CMK (cell line): ENCODE measurements at regions not wholly inside any gene's neighbourhood (a gene's known extent, or its start where the extent isn't known, plus 50 kb on each side); places are given as distances from the start of the nearest gene placed in this dataset.
"Not testable (repeated sequence)": the region's sequence is repeated elsewhere in the genome, so short reads cannot be mapped to it uniquely, and the experiment has no call there.

Experiments
- DNase-seq: peaks from one replicate; pipeline ENCODE4 v3.0.0-alpha.2; 2010; ENCODE audit warnings: low read depth

DNA sequence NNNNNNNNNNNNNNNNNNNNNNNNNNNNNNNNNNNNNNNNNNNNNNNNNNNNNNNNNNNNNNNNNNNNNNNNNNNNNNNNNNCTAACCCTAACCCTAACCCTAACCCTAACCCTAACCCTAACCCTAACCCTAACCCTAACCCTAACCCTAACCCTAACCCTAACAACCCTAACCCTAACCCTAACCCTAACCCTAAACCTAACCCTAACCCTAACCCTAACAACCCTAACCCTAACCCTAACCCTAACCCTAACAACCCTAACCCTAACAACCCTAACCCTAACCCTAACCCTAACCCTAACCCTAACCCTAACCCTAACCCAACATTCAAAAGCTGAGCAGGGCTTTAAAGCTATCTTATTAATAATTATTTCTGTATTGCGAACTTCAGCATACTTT, 182.5 kb upstream of the FAM20C start:
- not testable (repeated sequence) for DNase-seq

DNA sequence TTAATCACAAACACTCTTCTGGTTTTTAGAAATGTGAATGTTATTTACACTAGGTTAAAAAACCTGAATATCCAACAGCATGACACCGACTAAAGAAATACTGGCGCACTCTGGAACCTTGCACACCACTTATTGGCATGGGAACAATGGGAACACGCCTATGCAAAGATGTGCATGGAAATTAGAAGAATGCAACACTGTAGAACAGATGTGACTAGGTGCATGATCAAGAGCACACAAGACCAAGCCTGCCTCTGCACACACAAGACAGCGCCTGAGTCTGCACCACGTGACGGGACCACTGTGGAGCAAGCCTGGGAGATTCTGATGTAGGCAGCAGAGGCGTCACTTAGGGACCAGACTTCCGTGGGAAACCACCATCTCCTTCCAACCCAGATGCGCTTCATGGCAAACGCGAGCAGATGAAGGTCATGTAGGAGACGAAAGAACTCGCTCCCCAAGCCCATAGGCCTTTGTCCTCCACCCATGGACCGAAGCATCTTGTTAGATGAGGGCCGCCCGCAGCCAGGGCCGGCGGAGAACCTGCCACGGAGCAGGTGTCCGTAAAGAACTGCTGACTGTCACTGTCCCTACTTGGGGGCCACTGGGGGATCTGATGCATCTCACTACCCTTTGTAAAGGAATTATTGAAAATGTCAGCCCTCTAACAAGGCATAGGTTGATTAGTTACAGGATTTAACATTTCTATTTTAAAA, 159.6 kb upstream of the FAM20C start:
- not testable (repeated sequence) for DNase-seq

DNA sequence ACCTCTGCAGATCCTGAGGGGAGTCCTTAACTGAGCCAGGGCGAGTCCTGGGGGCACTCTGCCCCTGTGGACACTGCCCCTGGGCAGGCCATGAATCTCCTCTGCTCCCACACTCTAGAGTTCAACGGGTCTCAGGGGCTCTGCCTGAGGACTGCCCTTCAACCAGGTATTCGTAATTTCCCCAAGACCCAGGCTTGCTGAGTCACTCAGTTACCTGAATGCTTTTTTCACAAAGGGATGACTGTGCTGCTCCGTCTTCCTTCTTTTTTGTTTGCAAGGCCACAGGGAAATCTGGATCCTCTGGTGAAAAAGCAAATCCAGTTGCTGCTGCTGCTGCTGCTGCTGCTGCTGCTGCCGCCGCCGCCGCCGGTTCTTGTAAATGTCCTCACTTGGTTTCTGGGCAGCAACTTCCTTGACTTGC, 157.2 kb upstream of the FAM20C start:
- not testable (repeated sequence) for DNase-seq

DNA sequence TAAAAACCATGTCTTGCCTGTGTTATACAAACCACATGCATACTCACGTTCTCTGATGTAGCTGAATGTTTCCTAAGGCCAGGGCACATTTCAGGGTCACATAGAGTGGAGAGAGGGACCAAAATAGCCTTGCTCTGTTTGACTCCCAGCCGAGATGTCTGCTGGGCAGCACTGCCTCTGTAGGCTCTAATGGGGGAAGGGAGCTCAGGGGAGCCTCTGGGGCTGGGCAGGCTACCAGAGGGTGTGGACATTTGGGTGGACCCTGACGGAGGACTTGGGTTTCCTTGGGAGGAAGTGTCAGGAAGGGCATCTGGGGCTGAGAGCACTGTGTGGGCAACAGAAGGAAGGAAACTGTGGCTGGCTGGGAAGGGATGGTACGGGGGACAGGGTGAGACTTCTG, 155.8 kb upstream of the FAM20C start:
- not testable (repeated sequence) for DNase-seq

DNA sequence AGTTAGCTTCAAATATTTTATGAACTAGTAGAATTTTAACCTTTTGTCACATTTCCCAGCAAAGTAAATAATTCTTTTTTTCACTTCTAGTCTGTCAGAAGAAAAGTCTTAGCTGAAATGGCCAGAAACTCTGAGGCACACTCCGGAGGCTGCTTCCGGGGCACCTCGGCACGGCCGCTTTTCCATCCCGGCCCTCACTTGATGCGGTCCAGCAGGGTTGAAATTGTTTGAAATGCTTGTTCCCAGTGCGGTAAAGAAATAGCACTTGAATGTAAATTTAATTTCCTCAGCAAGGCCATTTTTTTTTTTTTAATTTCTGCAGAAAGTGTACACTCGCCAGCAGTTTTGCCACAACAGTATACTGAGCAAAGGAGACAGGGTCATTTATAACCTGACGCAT, 154.7 kb upstream of the FAM20C start:
- DNase-seq: not testable (repeated sequence)

DNA sequence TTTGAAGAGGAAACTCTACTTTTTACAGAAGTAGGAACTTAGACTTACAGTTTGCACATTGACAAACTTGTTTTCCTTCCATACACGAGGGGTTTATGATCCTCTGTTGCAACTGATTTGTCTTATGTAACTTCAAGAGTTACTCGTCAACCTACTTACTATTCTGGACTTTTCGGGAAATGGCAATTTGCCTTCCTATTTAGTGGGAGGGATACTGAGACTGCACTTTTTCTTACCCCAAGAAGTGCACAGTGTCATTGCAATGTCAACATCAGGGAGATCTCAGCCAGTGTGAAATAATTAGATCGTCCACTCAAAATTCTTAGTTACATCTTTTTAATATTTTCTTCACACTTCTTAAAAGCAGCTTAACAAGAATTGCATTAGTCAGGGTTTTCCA, 153.9 kb upstream of the FAM20C start:
- DNase-seq: not testable (repeated sequence)

DNA sequence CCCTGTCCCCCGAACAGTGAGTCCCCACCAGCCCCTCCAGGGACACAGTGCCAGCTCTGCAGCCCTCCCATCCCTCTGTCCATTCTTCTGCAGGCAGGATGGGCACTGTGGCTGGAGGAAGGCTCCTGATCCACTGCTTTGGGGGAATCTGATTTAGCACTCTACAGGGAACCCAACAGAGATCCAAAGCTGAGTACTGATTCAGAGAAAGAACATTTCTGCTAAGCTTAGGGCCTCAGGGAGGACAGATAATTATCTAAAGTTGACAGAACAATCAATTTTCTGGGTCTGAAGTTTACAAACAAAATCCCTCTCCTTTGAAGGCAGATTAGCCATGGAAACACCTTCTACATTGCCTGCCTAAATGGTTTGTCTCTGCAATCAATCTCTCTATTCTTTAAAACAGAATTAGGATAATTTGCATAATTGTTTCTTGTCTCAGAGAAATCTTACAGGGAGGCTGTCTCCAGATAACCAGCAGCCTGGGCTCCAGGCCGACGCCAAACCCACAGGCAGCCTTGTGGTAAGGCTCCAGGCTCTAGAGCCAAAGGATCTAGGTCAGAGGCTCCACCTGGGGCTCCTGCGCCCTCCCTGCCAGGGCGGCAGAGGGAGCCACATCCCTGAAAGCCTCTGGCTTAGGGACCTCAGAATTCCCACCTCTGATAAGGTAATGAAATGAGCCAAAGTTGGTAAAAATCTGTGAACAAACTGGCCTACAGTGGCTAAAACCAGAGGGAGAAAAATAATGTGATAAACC, 152.2 kb upstream of the FAM20C start:
- DNase-seq: not testable (repeated sequence)

DNA sequence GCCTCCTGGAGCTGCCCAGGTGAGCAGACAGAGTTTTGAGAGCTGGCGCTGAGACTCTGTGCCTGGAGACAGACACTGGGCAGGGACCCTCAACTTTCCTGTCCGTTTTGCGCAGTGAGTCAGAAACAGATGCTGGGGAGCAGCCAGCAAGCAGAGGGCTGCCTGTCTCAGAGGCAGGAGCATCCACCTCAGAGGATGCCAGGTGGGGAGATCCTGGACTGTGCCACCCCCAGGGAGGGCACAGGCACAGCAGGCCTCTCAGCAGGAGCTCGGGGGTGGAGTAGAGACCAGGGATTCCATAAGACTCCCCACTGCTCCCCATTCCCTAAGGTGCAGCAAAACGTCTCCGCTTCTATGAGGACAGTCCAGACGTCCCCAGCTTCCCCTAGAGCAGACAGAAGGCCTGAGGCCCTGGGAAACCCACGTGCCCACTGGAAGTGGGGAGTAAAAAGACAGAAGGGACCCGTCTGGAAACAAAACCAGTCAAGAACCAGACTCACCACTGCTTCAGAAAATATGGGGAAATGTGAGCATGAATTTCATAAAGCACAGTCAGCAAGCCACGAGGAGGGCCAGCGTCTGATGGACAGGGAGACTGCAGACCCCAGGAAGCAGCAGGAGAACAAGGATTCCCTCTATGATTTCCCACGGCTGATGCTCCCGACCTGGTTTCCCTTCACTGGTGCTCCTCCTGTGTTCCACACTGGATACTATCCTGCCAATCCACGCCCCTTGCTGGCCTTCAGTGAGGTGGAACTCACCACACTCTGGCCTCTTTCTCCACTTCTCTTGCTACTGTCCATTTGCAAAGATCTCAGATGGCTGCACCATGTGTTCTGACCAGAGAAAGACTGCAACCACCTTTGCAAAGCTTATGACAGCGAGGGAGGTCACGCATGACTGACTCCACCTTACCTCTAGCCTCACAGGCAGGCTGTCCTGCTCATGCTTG, 151.3 kb upstream of the FAM20C start:
- DNase-seq: no peak

DNA sequence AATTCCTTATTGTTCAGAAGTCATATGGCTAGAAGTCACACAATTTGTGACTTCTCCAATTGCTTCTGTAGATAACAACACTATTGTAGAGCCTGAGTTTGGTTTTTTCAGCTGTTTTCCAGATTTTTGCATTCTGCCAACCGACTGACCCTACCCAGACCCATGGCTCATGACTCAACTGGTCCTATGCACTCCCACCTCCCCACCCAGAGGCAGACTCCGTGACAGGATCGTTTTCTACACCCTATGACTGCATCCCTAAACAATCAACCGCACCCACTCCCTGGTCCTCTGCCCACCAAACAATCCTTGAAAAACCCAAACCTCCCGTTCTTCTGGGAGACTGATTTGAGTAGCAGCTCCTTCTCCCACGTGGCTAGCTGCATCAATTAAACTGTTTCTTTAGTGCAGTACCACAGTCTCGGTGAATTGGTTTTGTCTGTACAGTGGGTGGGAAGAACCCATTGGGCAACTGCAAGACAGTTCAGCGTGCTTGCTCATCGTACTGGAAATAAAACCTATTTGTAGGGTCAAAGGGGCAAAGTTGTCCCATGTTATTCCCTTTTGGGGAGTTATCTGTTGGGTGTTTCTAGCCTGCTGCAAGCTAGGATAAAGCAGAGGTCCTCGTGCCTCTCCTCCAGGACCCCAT, 150.3 kb upstream of the FAM20C start:
- no peak for DNase-seq

DNA sequence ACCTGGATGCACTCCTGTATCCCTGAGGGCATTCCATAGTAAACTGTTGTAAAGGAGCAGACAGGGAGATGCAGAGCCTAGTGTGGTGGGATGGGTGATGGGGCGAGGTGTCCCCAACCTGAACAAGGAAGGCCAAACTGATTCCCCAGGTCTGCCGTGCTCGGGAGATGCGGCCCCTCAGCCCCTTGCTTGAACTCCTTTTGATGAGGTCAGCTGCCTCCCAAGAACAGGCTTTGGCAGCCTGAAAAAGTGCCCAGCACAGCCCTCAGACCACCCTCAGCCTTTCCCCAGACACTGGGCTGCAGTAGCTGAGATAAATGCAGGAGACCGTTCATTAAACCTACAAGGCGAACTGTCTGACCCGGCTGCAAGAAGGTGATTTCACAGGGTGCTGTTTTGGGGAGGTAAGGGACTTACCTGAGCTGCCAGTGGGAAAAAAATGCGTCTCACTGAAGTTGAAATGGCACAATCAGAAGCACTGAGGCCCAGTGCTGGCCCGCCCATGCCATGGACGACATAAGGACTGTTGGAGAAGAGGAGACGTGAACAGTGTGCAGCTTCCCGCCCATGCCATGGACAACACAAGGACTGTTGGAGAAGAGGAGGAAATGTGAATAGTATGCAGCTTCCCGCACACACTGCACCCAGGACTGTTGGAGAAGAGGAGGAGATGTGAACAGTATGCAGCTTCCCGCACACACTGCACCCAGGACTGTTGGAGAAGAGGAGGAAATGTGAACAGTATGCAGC, 148.4 kb upstream of the FAM20C start:
- no peak for DNase-seq

DNA sequence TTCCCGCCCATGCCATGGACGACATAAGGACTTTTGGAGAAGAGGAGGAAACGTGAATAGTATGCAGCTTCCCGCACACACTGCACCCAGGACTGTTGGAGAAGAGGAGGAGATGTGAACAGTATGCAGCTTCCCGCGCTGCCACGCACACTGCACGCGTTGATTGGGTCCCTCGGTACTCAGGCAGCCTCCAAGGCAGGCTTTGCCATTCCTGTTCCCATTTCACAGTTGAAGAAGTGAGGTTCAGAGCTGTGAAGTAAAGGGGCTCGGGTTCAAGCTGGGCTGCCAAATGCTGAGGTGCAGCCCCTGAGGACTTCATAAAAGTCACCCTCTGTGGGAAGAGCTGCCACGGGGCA, 147.9 kb upstream of the FAM20C start:
- DNase-seq: no peak

DNA sequence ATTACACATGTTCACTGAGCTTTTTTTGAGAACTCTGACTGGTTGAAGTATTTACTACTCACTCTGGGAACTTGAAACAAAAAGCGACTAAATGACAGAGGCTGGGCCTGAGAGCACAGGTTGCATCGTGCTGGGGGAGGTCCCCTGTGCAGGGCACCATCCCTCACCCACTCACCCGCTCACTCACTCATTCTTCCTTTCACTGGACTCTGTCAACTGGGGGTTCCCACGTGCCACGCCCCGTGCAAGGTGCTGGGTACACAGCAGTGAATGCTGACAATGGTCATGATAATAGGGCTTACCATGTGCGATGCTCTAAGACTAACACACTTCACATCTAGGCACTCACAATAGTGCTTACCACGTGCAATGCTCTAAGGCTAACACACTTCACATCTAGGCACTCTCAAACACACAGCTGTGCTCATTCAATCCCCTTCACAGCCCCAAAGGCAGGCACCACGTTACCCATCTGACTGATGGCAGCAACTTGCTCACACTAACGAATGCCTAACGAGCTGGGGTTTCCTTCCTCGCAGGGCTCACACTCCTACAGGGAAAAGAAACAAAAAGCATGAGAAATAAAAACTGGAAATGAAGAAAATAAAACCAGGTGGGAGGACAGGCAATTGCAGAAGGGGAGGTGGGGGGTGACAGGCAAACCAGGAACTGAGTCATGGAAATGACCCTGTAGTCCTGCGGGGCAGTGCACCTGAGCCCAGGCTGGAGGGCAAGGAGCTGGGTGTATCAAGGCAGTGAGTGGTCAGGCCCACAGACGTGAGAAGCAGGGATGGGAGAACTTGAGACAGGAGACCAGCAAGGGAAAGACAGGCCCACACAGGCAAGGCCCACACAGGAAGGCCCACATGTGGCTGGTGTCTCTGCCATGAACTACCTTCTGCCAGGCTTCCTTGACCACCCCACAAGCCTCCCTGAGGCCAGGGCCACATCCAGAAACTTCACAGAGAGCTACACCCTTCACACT, 147.0 kb upstream of the FAM20C start:
- no peak for DNase-seq

DNA sequence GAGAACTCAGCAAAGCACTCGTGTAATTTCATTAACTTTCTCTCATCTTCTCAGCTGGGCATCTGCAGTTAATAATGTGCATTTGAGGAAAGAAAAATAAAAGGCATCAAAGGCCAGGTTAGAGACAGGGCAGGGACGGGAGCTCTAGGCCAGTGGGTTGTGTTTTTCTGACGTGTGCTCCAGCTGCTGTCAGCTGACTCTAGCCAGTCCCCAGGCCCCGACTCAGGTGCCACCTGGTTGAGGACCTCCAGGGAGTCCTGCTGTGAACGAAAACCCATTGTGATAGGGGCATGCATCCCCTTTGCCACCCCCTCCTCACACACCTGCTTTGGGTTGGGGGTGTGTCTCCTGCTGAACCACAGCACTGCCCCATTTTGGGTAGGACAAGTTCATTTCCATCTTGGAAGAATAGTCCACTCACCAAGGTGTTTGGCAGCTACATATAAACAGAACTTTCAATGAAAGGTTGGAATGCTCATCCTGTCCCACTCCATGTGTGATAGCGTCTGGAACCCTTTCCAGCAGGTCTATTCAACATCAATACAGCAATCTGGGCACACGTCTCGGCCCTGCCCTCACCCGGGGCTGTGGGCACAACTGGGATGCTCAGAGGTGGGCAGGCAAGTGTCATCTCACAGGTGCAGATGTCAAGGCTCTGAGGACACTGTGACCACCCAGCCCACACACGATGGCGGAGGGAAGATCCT, 146.1 kb upstream of the FAM20C start:
- DNase-seq: no peak

DNA sequence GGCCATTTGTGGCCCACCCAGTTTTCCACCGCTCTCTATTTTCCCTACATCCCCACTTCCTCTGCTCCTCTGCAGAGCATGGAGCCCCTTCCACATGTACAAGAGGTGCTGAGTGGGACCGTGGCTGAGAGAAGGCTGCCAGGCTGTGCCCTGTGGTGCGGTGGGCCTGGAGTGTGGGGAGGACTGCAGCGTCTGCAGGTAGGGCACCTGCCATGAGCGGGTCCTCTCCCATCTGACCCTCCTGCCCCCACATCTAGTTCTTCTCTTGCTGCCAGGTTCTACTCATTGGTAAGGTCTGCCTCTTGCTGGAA, 145.6 kb upstream of the FAM20C start:
- DNase-seq: no peak

DNA sequence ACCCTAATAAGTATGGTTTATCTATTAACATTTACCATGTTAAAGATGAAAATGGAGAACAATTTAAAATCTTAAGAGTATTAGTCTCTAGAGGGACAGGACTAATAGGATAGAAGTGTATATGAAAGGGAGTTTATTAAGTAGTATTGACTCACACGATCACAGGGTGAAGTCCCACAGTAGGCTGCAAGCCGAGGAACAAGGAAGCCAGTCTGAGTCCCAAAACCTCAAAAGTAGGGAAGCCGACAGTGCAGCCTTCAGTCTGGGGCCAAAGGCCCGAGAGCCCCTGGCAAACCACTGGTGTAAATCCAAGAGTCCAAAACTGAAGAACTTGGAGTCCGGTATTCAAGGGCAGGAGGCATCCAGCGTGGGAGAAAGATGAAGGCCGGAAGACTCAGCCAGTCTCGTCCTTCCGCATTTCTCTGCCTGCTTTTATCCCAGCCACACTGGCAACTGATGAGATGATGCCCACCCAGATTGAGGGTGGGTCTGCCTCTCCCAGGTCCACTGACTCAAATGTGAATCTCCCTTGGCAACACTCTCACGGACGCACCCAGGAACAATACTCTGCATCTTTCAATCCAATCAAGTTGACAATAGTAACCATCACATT, 140.8 kb upstream of the FAM20C start:
- no peak for DNase-seq

DNA sequence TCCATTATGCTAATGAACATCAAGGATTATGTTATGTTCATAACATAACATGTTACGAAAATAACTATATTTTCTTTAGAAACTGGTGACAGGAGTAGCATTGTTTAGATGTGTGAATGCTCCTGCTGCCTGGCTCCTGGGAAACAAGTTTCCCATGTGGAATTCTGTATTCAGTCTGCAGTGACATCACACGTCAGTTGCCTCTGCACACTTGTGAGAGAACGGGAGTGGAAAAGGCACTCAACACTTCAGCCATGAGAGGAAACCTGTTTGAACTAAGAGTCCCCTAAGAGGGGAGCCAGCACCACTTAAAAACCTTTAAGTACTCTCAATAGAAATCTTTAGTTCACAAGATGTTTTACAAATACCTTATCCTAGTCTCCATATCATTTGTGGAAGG, 140.3 kb upstream of the FAM20C start:
- no peak for DNase-seq

DNA sequence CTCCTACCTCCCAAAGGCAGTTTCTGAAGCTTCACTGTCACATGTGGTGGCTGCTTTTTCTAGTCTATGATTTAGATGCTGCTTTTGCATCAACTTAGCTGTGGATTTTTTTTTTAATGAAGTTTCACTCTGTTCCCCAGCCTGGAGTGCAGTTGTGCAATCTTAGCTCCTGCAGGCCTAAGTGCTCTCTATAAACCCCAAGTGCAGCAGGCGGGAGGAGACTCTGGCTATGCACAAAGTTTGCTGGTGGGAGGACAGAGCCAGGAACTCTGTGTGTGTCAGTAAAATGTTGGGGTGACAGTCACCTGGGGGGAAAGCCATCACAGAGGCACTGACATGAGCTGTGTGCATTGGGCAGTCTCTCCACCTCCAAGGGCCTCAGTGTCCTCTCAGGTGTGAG, 138.8 kb upstream of the FAM20C start:
- DNase-seq: no peak

DNA sequence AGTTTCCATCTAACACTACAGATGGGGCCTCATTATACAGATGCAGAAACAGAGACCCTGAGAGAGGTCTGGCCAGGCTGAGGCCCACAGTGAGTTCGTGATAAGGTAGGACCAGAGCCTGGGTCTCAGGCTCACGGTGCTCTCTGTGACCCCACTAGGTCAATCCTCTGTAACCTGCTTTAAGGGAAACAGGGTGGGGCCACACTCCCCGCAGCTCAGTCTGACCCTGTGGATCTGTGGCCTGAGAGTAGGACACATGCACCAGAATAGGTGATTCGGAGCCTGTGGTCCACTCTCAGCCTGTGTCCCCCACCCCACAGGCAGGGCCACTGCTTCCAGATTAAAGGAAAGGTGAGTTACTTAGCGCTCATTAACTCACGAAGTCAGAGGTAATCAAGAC, 137.8 kb upstream of the FAM20C start:
- no peak for DNase-seq

DNA sequence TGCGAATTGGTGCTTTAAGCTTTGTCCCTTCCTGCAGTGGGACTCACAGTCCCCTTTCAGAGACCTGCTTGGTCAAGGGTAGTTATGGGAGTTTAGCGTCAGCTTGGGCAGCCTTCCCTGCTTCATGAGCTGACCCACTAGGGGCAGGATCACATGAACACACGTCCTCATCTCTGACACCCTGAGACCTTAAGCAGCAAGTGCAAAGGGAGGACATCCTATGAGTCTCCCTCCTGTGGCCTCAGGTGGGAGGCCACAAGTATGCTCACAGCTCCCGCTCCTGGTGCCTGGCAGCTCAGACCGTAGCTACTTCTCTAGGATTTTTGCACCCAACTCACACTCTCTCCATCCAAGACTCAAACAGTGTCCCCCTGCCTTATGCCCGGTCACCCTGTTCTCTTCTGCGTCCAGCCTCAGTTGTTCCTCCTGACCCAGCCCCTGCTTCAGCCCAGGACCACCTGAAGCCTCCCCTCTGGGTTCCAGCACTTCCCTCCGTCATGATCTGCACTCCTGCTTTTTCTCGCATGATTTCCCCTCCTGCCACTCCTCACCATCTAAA, 136.6 kb upstream of the FAM20C start:
- DNase-seq: no peak
